ENCODE measurements at regions not wholly inside any gene's neighbourhood (a gene's known extent, or its start where the extent isn't known, plus 50 kb on each side); places are given as distances from the start of the nearest gene placed in this dataset.
"Not testable (repeated sequence)": the region's sequence is repeated elsewhere in the genome, so short reads cannot be mapped to it uniquely, and the experiment has no call there.

GRCh38 chr1:223952801-223953200 is 107.1 kb upstream of the TP53BP2 start:
- not testable (repeated sequence) for H3K18ac ChIP-seq (ENCODE audit: low read length); H2BK120ac ChIP-seq (ENCODE audit: low read depth, low read length); H3K79me1 ChIP-seq (ENCODE audit: low read depth, low read length); H3K4ac ChIP-seq (ENCODE audit: low read length); H2BK15ac ChIP-seq (ENCODE audit: low read length); H3K27ac ChIP-seq (replicated peaks; ENCODE audit: low read length); H3K4me2 ChIP-seq (ENCODE audit: insufficient read depth, low read length, poor library complexity, severe bottlenecking); H3K27me3 ChIP-seq (ENCODE audit: control insufficient read depth in 3 of 3, insufficient read depth in 3 of 3, low read depth in 1 of 3, low read length in 3 of 3); H3K4me3 ChIP-seq (ENCODE audit: low read length in 2 of 2); H2AK5ac ChIP-seq (ENCODE audit: low read depth, low read length); H2BK5ac ChIP-seq (ENCODE audit: low read length); H3K4me1 ChIP-seq (ENCODE audit: control insufficient read depth in 2 of 2, insufficient read depth in 1 of 2, low read depth in 1 of 2, low read length in 2 of 2); H2BK12ac ChIP-seq (ENCODE audit: low read length); H4K8ac ChIP-seq (ENCODE audit: low read depth, low read length); H3K14ac ChIP-seq (ENCODE audit: low read length); DNase-seq (ENCODE audit: low spot score); H2AFZ ChIP-seq (ENCODE audit: low read length); H3K9ac ChIP-seq (ENCODE audit: low read depth, low read length, poor library complexity); H4K91ac ChIP-seq (ENCODE audit: low read depth, low read length, poor library complexity); H3K9me3 ChIP-seq (replicated peaks in 1 of 2; ENCODE audit: control insufficient read depth in 2 of 2, insufficient read depth in 1 of 2, low read depth in 1 of 2, low read length in 2 of 2); H3K23ac ChIP-seq (ENCODE audit: low read depth, low read length, poor library complexity); H3K36me3 ChIP-seq (replicated peaks in 1 of 2; ENCODE audit: control insufficient read depth in 2 of 2, insufficient read depth in 2 of 2, low read length in 2 of 2)
- no CpG with 5 or more reads among the region's 2 CpGs for WGBS, 2 donors (ENCODE audit: extremely low coverage in 2 of 2, insufficient read length in 2 of 2, insufficient replicate concordance in 1 of 2)

DNA sequence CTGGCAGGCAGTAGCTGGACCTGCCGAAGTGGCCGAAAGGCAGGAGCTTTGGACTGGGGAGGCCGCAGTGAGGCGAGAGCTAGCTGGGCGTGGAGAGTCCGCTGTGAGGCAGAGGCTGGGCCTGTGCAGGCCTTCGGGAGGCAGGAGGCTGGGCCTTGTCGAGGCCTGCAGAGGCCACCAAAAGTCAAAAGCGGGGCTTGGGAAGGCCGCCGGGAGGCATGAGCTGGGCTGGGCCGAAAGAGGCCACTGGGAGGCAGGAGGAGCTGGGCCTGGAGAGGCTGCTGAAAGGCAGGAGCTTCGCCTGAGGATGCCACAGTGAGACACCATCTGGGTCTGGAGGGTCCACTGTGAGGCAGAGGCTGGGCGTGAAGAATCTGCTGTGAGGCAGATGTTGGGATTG is 105.8 kb upstream of the TP53BP2 start:
- no CpG with 5 or more reads among the region's 14 CpGs for WGBS, 2 donors (ENCODE audit: extremely low coverage in 2 of 2, insufficient read length in 2 of 2, insufficient replicate concordance in 1 of 2)
- DNase-seq (ENCODE audit: low spot score): not testable (repeated sequence)

DNA sequence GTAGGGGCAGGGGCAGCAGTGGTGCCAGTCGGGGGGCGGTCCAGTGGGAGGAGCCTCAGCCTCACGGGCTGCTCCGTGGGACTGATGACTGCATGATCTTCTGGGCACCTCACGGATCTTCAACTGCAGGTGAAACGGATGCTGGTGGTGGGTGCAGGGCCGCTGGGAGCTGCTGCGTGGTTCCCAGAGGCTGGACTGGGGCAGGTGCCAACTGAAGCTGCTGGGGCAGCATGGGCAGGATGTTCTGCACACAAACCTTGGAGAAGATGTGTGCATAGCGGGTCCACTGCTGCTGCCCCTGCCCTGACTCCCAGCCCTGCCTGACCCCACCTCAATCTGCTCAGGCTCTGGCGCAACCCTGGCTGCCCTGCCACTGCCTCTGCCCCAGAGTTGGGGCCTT is 104.2 kb upstream of the TP53BP2 start:
- WGBS, 2 donors (ENCODE audit: extremely low coverage in 2 of 2, insufficient read length in 2 of 2, insufficient replicate concordance in 1 of 2): no CpG with 5 or more reads among the region's 10 CpGs
- not testable (repeated sequence) for H2AK5ac ChIP-seq (ENCODE audit: low read depth, low read length)

More for the DNA sequence above, 105.8 kb upstream of the TP53BP2 start:
- not testable (repeated sequence) for H2BK120ac ChIP-seq (ENCODE audit: low read depth, low read length); H2BK5ac ChIP-seq (ENCODE audit: low read length); H4K8ac ChIP-seq (ENCODE audit: low read depth, low read length); H3K79me1 ChIP-seq (ENCODE audit: low read depth, low read length); H3K9me3 ChIP-seq (replicated peaks in 1 of 2; ENCODE audit: control insufficient read depth in 2 of 2, insufficient read depth in 1 of 2, low read depth in 1 of 2, low read length in 2 of 2); H3K18ac ChIP-seq (ENCODE audit: low read length); H2AK5ac ChIP-seq (ENCODE audit: low read depth, low read length); H3K36me3 ChIP-seq (replicated peaks in 1 of 2; ENCODE audit: control insufficient read depth in 2 of 2, insufficient read depth in 2 of 2, low read length in 2 of 2); H3K4me2 ChIP-seq (ENCODE audit: insufficient read depth, low read length, poor library complexity, severe bottlenecking); H4K91ac ChIP-seq (ENCODE audit: low read depth, low read length, poor library complexity); H3K23ac ChIP-seq (ENCODE audit: low read depth, low read length, poor library complexity); H3K4me3 ChIP-seq (ENCODE audit: low read length in 2 of 2); H3K4ac ChIP-seq (ENCODE audit: low read length); H2BK15ac ChIP-seq (ENCODE audit: low read length); H3K4me1 ChIP-seq (ENCODE audit: control insufficient read depth in 2 of 2, insufficient read depth in 1 of 2, low read depth in 1 of 2, low read length in 2 of 2); H2BK12ac ChIP-seq (ENCODE audit: low read length); H3K27me3 ChIP-seq (ENCODE audit: control insufficient read depth in 3 of 3, insufficient read depth in 3 of 3, low read depth in 1 of 3, low read length in 3 of 3); H2AFZ ChIP-seq (ENCODE audit: low read length); H3K14ac ChIP-seq (ENCODE audit: low read length); H3K27ac ChIP-seq (replicated peaks; ENCODE audit: low read length); H3K9ac ChIP-seq (ENCODE audit: low read depth, low read length, poor library complexity)

DNA sequence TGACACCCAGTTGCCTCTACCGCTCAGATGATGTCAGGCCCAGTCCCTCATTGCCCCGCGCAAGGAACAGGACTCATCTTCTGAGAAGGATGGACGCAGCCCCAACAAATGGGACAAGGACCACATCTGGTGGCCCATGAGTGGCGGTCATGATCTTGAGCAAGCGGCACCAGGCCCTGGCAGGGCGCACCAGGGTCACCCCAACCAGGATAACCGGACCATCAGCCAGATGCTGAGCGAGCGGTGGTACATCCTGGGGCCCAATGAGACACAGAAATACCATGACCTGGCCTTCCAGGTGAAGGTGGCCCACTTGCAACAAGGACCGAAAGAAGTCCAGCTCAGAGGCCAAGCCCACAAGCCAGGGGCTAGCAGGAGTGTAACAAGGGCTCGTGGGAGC is 102.3 kb upstream of the TP53BP2 start:
- not testable (repeated sequence) for H3K79me1 ChIP-seq (ENCODE audit: low read depth, low read length); H3K9me3 ChIP-seq (replicated peaks in 1 of 2; ENCODE audit: control insufficient read depth in 2 of 2, insufficient read depth in 1 of 2, low read depth in 1 of 2, low read length in 2 of 2); H2BK12ac ChIP-seq (ENCODE audit: low read length); H3K9ac ChIP-seq (ENCODE audit: low read depth, low read length, poor library complexity); H2BK5ac ChIP-seq (ENCODE audit: low read length); DNase-seq (ENCODE audit: low spot score); H3K14ac ChIP-seq (ENCODE audit: low read length); H3K4me1 ChIP-seq (ENCODE audit: control insufficient read depth in 2 of 2, insufficient read depth in 1 of 2, low read depth in 1 of 2, low read length in 2 of 2); H4K8ac ChIP-seq (ENCODE audit: low read depth, low read length); H2BK120ac ChIP-seq (ENCODE audit: low read depth, low read length); H4K91ac ChIP-seq (ENCODE audit: low read depth, low read length, poor library complexity); H3K36me3 ChIP-seq (replicated peaks in 1 of 2; ENCODE audit: control insufficient read depth in 2 of 2, insufficient read depth in 2 of 2, low read length in 2 of 2); H2AFZ ChIP-seq (ENCODE audit: low read length); H3K27me3 ChIP-seq (ENCODE audit: control insufficient read depth in 3 of 3, insufficient read depth in 3 of 3, low read depth in 1 of 3, low read length in 3 of 3); H2AK5ac ChIP-seq (ENCODE audit: low read depth, low read length); H3K4ac ChIP-seq (ENCODE audit: low read length); H3K4me2 ChIP-seq (ENCODE audit: insufficient read depth, low read length, poor library complexity, severe bottlenecking); H3K18ac ChIP-seq (ENCODE audit: low read length); H2BK15ac ChIP-seq (ENCODE audit: low read length); H3K4me3 ChIP-seq (ENCODE audit: low read length in 2 of 2); H3K27ac ChIP-seq (replicated peaks; ENCODE audit: low read length); H3K23ac ChIP-seq (ENCODE audit: low read depth, low read length, poor library complexity)
- no CpG with 5 or more reads among the region's 12 CpGs for WGBS, 2 donors (ENCODE audit: extremely low coverage in 2 of 2, insufficient read length in 2 of 2, insufficient replicate concordance in 1 of 2)

More for the DNA sequence above, 104.2 kb upstream of the TP53BP2 start:
- H3K23ac ChIP-seq (ENCODE audit: low read depth, low read length, poor library complexity); H3K36me3 ChIP-seq (replicated peaks in 1 of 2; ENCODE audit: control insufficient read depth in 2 of 2, insufficient read depth in 2 of 2, low read length in 2 of 2); H2BK12ac ChIP-seq (ENCODE audit: low read length); H2BK15ac ChIP-seq (ENCODE audit: low read length); H3K4ac ChIP-seq (ENCODE audit: low read length); H3K9me3 ChIP-seq (replicated peaks in 1 of 2; ENCODE audit: control insufficient read depth in 2 of 2, insufficient read depth in 1 of 2, low read depth in 1 of 2, low read length in 2 of 2); DNase-seq (ENCODE audit: low spot score); H4K91ac ChIP-seq (ENCODE audit: low read depth, low read length, poor library complexity); H3K4me1 ChIP-seq (ENCODE audit: control insufficient read depth in 2 of 2, insufficient read depth in 1 of 2, low read depth in 1 of 2, low read length in 2 of 2); H3K79me1 ChIP-seq (ENCODE audit: low read depth, low read length); H3K9ac ChIP-seq (ENCODE audit: low read depth, low read length, poor library complexity); H2BK5ac ChIP-seq (ENCODE audit: low read length); H2AFZ ChIP-seq (ENCODE audit: low read length); H3K18ac ChIP-seq (ENCODE audit: low read length); H3K27me3 ChIP-seq (ENCODE audit: control insufficient read depth in 3 of 3, insufficient read depth in 3 of 3, low read depth in 1 of 3, low read length in 3 of 3); H3K27ac ChIP-seq (replicated peaks; ENCODE audit: low read length); H2BK120ac ChIP-seq (ENCODE audit: low read depth, low read length); H3K4me2 ChIP-seq (ENCODE audit: insufficient read depth, low read length, poor library complexity, severe bottlenecking); H3K14ac ChIP-seq (ENCODE audit: low read length); H3K4me3 ChIP-seq (ENCODE audit: low read length in 2 of 2); H4K8ac ChIP-seq (ENCODE audit: low read depth, low read length): not testable (repeated sequence)

Measured in neuronal stem cell (in vitro differentiated cells).